M059J (cell line): ENCODE measurements at regions not wholly inside any gene's neighbourhood (a gene's known extent, or its start where the extent isn't known, plus 50 kb on each side); places are given as distances from the start of the nearest gene placed in this dataset.

Experiments used
- DNase-seq: peaks from one replicate; pipeline ENCODE4 v3.0.0-alpha.2; 2012; ENCODE audit warnings: low read depth

DNA sequence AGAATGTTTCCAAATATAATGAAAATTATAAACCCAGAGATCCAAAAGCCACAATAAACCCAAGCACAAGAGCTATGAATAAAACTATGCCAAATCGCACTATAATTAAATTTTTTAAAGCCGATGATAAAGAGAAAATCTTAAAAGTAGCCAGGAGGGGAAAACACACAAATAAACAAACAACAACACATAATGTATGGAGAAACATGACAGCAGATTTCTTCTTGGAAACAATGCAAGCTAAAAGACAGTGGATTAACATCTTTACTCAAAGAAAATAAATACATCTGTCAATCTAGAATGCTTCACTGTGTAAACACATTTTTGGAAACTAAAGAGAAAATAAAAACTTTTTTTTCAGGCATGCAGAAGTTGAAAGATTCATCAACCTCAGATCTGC is 53.0 kb upstream of the SMOX start:
- no peak for DNase-seq

DNA sequence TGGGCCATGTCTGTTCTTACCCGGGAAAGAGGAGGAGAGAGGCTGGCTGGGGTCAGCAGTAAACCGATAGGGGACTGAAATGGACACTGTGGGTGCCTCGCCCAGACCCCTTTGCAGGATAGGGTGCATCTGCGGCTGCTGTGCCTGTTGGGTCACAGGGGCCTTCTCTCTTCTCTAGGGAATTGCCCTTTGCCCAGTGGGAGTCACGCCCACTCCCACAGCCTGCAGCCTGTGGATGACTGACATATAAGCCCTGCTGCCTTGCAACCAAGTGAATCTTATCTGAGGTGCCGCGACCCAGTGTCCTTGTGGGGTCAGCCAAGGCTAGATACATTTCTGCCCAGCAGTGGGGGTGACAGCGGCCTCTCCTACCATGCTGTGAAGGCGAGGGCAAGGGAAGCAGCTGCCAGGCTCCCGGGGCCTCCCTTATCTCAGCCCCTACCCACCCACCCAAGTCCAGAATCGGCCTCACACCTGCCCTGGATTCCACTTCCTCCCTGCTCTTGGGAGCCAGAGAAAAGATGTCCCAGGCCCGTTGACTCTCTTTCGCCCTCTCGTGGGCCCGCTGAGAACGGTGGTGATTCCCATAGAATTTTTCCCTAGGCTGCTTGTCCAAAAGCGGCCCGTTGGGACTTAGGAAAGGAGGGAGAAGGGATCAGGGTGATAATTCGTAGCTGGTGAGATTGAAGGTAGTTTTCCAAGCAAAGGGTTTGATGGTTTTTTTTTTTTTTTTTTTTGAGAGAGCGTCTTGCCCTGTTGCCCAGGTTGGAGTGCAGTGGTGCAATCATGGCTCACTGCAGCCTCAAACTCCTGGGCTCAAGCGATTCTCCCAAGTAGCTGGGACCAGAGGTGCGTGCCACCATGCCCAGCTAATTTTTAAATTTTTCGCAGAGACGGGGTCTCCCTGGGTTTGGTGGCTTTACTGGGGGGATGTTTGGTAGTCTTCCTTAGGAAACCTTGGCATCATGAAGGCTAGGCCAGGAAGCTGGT is 56.8 kb upstream of the SMOX start:
- DNase-seq, result peak; percentile 77

DNA sequence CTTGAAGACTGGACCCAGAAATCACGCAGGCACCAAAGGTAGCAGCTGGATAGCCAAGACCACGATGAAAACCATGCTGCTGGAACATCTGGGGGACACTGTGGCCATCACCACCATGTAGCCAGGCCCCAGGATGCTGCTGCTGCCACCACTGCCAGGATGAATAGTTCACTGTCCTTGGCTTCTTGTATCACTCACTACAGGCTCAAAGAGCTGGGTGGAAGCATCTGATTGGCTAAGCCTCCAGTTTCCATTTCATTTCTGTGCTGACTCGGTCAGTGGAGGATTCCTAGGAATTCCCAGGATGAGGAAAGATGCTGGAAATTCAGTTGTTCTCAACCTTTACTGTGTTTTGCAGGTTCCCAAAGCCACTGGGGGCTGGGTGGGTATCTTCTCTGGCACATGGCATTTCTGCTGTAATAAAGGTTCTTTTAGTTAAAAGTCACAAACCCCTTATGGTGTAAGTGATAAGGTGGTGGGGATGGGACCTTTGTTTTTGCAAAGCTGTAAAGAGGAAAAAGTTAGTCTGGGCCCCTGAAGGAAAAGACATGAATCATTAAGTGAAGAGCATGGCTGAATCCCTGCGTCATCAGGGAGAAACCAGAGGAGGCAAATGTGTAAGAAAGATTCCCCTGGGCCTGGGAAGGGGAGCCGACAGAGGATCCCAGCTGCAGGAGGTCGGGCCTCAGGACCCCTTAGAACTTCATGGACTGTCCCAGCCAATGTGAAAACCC is 57.7 kb upstream of the SMOX start:
- DNase-seq, result peak; percentile 92

DNA sequence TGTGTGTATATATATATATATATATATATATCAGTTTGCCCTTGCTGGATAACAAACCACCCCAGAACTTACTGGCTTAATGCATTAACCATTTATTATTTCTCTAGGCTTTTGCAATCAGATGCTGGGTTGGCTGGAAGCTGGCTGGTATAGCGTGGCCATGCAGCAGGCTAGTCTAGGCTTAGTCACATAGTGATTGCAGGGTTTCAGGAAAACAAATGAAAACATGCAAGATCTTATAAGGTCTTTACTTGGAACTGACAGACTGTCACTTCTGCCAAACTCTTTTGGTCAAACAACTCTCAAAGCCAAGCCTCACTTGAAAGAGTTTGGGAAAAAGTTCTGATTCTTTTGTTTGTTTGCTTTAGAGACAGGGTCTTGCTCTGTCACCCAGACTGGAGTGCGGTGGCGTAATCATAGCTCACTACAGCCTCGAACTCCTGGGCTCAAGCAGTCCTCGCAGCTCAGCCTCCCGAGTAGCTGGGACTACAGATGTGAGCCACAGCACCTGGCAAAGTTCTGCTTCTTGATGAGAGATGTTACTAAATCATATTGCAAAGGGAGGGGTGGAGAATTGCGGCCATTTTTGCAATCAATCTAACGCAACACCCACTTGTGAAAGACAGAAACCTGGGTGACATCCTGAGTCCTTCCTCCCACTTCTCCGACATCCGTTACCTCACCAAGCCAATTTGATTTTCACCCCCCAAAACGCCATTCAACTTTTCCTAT is 58.7 kb upstream of the SMOX start:
- peak; percentile 74 for DNase-seq

DNA sequence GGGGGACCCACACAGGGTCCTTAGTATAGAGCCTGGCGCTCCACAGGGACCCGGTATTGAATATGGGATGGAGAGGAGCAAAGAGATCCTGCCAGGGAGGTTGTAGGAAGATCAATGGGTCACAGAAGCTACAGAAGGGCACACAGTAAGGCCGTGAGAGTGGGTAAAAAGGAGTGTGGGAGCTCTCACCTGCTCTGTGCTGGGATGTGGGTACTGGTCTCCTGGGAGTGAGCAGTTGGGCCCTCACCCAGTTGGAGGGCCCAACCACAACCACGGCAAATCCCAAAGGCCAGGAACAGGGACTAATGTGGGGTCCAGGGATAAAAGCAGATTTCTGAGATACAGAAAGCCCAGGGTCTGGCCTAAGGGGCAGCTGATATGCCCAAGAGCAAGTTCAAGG is 59.9 kb upstream of the SMOX start:
- DNase-seq, result no peak

DNA sequence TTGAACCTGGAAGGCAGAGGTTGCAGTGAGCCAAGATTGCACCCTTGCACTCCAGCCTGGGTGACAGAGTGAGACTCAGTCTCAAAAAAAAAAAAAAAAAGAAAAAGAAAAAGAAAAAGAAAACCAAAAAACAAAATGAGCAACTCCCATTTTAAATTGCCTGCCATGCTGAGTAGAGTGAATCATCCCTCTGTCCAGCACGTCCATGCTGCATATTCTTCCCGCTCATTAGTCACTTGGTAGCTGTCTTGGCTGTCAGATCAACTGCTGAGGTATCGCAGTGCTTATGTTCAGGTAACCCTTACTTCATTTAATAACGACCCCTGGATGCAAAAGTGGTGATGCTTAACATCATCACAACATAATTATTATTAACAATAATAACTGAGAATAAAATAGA is 60.7 kb upstream of the SMOX start:
- DNase-seq, result peak; percentile 87

DNA sequence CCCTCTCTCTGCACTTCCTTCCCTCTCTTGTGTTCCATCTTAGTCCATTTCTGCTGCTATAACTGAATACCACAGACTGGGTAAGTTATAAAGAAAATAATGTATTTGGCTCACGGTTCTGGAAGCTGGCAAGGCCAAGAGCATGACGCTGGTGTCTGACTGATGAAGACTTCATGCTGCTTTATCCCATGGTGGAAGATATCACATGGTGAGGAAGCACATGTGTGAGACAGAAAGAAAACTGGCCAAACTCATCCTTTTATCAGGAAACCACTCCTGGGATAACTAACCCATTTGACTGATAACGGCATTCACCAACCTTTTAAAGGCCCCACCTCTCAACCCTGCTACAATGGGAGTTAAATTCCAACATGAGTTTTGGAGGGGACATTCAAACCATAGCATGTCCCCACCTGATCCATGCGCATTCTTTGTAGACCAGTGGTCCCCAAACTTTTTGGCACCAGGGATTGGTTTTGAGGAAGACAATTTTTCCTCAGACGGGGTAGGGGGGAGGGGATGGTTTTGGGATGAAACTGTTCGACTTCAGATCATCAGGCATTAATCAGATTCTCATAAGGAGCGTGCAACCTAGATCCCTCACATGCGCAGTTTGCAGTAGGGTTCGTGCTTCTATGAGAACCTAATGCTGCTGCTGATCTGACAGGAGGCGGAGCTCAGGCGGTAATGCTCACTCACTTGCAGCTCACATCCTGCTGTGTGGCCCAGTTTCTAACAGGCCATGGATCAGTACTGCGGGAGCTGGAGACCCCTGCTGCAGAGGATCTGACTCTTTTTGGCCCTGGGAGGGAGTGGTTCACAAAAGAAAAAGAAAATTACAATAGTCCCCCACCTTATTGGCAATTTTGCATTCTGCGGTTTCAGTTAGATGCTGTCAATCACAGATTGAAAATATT is 61.6 kb upstream of the SMOX start:
- DNase-seq, result no peak

DNA sequence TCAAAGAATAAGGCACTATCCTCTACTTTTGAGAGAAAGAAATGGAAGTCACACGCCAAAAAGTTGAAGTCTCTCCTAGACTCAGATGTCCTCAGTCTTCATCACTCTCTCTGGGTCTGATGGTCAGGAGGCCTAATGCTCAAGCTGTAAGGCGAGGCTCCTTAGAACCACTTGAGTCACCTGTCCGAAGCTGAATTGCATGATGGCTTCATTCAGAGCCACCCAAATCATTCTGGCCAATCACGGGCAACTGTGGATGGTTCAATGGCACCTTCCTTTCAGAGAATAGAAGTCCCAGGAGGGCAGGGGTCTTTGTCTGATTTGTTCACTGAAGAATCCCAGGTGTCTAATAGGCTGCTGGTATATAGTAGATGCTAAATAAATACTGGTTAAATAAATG is 63.9 kb upstream of the SMOX start:
- DNase-seq, result no peak

DNA sequence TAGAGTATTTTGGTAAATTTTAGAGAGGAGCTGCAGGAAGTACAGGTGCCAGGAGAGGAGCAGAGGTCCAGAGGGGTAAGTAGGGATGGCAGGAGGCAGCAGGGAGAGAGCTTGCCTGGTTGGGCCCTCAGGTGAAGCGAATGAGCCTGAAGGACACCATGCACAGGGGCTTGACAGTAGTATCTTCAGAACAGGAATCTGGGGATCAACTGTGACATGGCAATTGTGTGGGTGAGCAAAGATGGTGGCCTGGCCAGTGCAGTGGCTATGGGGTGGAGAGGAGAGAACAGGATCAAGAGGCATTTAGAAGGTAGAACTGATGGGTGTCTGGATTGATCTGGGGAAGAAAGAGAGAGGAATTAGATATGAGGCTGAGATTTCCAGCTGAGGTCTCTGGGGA is 64.5 kb upstream of the SMOX start:
- no peak for DNase-seq

DNA sequence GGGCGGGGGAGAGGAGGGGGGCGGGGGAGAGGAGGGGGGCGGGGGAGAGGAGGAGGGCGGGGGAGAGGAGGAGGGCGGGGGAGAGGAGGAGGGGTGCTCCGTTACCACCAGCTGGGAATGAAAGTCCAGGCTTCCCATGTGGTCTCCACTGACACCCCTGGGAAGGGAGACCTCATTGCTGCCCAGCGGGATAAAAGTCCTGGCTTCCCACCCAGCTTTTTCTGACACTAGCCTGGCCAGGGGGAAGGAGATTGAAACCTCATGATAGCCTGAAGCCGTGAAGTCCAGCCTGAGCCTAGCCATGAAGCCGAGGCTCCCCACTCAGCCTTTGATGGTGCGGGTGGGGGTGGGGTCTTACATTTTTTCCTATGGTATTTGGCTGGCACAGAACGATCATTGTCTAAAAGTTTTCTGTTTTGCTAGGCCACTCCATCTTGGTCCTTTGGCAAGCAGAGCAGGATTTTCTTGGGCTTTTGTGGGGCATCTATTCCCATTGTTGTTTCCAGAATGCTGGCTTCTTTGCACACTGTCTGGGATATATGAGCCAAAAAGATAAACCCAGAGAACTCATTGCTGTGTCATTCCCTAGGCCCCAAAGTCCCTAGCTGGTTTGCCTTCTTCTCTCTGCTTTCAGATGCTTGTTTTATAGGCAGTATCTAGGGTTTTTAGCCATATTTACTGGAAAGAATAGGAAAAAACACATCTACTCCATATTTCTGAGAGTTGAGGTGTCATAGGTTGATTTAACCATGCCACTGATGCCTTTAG is 65.3 kb upstream of the SMOX start:
- no peak for DNase-seq

DNA sequence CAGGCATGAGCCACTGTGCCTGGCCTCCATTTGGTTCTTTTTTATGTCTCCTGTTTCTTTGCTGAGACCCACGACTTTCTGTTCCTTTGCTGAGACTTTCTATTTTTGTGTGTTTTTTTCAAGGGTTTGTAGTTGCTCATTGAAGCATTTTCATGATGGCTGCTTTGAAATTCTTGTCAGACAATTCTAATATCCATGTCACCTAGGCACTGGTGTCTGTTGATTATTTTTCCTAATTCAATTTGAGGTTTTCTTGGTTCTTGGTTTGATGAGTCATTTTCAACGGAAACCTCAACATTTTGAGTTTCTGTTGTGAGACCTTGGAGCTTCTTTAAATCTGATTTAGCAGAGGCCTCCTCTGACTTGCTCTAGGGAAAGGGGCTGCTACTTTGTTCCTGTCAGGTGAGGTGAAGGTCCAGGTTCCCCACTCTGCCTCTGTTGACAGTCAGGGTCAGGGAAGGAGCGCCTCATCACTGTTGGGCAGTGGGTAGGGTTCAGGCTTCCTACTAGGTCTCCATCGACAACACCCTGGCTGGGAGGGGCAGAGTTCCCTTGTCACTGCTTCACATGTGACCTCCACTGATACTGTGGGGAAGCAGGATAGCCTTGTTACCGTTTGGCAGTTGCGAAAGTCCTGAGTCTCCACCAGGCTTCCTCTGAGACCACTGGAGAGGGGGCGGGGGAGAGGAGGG is 66.1 kb upstream of the SMOX start:
- peak; percentile 98 for DNase-seq

DNA sequence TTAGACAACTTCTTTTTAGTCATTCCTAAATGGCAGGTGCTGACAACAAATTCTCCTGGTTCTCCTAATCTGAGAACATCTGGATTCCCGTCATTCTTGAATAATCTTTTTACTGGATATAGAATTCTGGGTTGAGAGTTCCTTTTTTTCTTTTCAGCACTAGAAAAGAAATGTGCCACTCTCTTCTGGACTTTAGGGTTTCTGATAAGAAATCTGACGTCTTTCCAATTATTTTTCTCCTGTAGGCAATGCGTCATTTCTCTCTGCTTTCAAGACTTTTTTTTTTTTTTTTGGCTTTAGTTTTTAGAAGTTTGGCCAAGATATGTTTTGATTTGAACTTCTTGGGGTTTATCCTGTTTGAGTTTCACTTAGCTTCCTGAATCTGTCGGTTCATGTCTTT is 66.1 kb upstream of the RNF24 start:
- DNase-seq, result peak; percentile 83

DNA sequence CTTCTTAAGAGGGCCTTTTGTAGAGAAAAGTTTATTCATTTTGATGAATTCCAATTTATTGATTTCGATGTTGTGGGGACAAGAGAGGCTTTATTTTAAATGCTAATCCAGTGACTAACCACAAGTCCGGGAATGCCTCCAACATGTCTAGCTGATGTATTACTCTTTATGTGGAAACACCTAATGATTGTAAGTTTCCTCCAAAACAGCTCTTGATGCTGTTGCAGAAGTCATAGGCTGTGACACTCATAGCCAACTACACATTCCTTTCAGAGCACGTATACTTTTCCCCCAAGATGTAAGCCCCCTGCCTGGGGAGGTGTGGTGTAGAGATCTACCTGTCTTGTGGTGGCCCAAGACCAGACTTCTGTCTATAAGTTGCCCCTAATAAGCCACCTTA is 61.3 kb upstream of the RNF24 start:
- peak; percentile 97 for DNase-seq

DNA sequence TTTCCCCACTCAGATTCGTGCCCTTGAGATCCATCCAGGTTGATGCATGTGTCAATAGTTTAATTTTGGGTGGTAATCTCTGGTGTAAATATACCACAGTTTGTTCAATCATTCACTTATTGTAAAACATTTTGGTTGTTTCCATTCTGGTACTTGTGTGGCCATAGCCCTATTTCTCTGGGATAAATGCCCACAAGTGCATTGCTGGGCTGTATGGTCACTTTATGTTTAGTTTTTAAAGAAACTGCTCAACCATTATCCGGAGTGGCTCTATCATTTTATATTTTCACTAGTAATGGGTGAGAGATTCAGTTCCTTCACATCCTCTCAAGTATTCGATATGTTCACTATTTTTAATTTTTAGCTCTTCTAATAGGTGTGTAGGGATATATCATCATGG is 60.7 kb upstream of the RNF24 start:
- no peak for DNase-seq

DNA sequence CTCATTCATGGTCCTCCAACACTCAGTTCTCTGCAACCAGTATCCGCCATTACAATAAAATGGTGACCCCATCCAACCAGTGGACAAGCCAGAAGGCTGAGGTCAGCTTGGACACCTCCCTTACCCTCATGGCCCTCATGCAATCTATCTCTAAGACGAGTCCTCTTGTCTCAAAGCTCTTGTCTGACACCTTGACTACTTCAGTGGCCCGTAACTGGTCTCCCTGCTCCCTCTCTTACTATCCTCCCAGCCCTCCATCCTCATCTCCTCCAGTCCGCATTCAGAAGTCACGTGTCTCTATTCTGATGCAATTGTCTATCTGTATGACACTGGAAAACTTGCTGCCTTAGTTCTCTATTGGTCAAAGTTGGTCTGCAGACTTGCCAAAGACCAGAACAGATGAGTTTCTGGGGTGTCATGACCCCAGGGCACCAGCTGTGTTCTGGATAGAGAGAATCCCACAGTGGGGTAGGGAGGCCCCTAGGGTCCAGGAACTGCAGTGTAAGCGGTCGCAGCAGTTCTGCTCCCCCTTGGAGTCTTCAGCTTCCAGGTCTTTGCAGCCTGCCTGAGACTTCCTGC is 59.6 kb upstream of the RNF24 start:
- no peak for DNase-seq

DNA sequence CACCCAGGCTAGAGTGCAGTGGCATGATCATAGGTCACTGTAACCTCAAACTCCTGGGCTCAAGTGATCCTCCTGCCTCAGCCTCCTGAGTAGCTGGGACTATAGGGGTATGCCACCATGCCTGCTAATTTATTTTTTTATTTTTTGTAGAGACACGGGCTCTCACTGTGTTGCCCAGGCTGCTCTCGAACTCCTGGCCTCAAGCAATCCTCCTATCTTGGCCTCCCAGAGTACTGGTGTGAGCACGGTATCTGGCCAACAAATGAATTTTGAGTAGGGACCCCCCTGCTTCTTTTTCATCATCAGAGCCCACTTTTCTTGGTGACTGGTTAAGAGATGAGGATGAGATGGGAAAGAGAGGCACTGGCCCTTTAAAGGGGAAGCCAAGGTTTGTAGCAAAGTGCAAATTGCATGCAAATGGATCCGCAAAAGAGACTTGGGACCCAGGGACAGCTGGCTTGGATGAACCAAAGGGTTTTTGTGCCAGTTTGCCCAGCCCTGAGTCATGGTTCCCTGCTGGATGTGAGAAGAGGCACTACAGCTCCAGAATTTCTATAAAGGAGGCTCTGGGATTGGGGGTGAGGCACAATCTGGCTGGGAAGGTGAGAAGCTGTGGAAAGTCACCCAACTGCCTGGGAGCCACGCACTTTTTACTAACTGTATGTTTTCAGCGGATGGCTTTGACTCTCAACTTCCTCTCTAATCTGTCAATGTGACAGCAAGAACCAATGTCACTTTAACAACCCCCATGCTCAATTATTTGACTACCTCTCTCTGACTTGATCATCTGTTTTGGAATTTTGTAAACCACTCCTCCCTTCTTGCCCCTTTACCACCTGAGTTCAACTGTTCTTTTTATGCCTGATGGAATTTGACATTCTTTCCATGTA is 58.7 kb upstream of the RNF24 start:
- peak; percentile 61 for DNase-seq

DNA sequence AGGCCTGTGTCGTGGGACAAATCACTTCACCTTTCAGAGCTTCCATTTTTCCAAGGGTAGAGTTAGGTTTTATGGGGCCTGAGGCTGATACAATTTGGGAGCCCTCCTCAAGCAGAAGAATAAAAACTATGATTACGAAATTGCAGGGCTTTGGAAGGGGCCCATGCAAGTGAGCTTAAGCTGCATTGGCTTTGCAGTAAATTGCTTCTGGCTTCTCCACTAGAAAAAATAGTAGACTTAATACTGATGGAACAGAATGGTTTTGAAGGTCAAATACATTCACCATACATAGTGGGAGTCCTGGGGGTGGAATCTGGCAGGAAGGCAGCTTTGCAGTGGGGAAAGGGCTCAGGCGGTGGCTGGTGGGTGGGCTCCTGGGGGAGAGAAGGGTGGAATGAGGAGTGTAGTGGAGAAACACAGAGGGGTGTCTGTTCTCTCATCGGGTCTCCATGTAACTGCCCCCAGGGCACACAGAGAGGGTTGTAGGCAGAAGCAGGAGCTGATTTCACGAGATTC is 55.9 kb upstream of the RNF24 start:
- no peak for DNase-seq
